HG02870 (cell line): ENCODE measurements at regions not wholly inside any gene's neighbourhood (a gene's known extent, or its start where the extent isn't known, plus 50 kb on each side); places are given as distances from the start of the nearest gene placed in this dataset.
"Not testable (repeated sequence)": the region's sequence is repeated elsewhere in the genome, so short reads cannot be mapped to it uniquely, and the experiment has no call there.

Source experiments
- ATAC-seq: cut with Tn5 transposase; IDR thresholded peaks from one replicate; pipeline ENCODE4 v1.9.1; 2021; ENCODE audit warnings: mild to moderate bottlenecking, moderate library complexity; ENCODE audit not compliant: unreplicated experiment

- ATAC-seq, result no peak
Observed at GRCh38 chr4:141518222-141518621, 118.2 kb upstream of the IL15 start.

GRCh38 chr4:141524116-141524515 lies 112.3 kb upstream of the IL15 start:
- no peak for ATAC-seq

- no peak for ATAC-seq
Observed at GRCh38 chr4:141524841-141525240, 111.5 kb upstream of the IL15 start.

- no peak for ATAC-seq
Observed at GRCh38 chr4:141530627-141531026, 105.8 kb upstream of the IL15 start.

- no peak for ATAC-seq
Observed at GRCh38 chr4:141534985-141535384, 101.4 kb upstream of the IL15 start.

GRCh38 chr4:141538001-141538400 lies 98.4 kb upstream of the IL15 start:
- no peak for ATAC-seq

- ATAC-seq, result no peak
Observed at GRCh38 chr4:141540643-141541042, 95.7 kb upstream of the IL15 start.

- ATAC-seq, result no peak
Observed at GRCh38 chr4:141541851-141542250, 94.5 kb upstream of the IL15 start.

- no peak for ATAC-seq
Observed at GRCh38 chr4:141543176-141543575, 93.2 kb upstream of the IL15 start.

GRCh38 chr4:141543706-141544105 lies 92.7 kb upstream of the IL15 start:
- ATAC-seq, result no peak

GRCh38 chr4:141548791-141549190 lies 87.6 kb upstream of the IL15 start:
- no peak for ATAC-seq

GRCh38 chr4:141560056-141560455 lies 76.3 kb upstream of the IL15 start:
- ATAC-seq, result peak; percentile 87

- ATAC-seq, result no peak
Observed at GRCh38 chr4:141562649-141563048, 73.7 kb upstream of the IL15 start.

- no peak for ATAC-seq
Observed at GRCh38 chr4:141563723-141564122, 72.7 kb upstream of the IL15 start.

GRCh38 chr4:141564961-141565360 lies 71.4 kb upstream of the IL15 start:
- ATAC-seq, result not testable (repeated sequence)

- ATAC-seq, result peak; percentile 58
Observed at GRCh38 chr4:141565379-141566089, 70.8 kb upstream of the IL15 start.

GRCh38 chr4:141567326-141567915 lies 69.0 kb upstream of the IL15 start:
- no peak for ATAC-seq

- no peak for ATAC-seq
Observed at GRCh38 chr4:141569141-141569540, 67.2 kb upstream of the IL15 start.

GRCh38 chr4:141570290-141570689 lies 66.1 kb upstream of the IL15 start:
- ATAC-seq, result no peak

- ATAC-seq, result no peak
Observed at GRCh38 chr4:141571362-141571761, 65.0 kb upstream of the IL15 start.

- no peak for ATAC-seq
Observed at GRCh38 chr4:141571793-141572192, 64.6 kb upstream of the IL15 start.

GRCh38 chr4:141573678-141574077 lies 62.7 kb upstream of the IL15 start:
- no peak for ATAC-seq

GRCh38 chr4:141575884-141576283 lies 60.5 kb upstream of the IL15 start:
- ATAC-seq, result no peak
